Kidney epithelial cell (primary cell): ENCODE measurements at regions not wholly inside any gene's neighbourhood (a gene's known extent, or its start where the extent isn't known, plus 50 kb on each side); places are given as distances from the start of the nearest gene placed in this dataset.
"Not testable (repeated sequence)": the region's sequence is repeated elsewhere in the genome, so short reads cannot be mapped to it uniquely, and the experiment has no call there.

Experiments used
- DNase-seq: peaks from one replicate; pipeline ENCODE4 v3.0.0-alpha.2; 2010; ENCODE audit warnings: low read depth
- H3K27me3 ChIP-seq: 2 replicates; pipeline ENCODE4 v1.6.0; 2011; ENCODE audit warnings: low read length; ENCODE audit not compliant: control insufficient read depth, insufficient read depth
- H3K36me3 ChIP-seq: 2 replicates; pipeline ENCODE4 v1.5.1; 2011; ENCODE audit warnings: low read length; ENCODE audit not compliant: control insufficient read depth, insufficient read depth
- H3K4me3 ChIP-seq: 2 replicates; pipeline ENCODE4 v1.5.1; 2011; ENCODE audit warnings: low read depth, mild to moderate bottlenecking, control low read depth, low read length
- CTCF ChIP-seq: IDR thresholded peaks from 2 replicates; pipeline ENCODE4 v1.5.1; 2011; ENCODE audit warnings: mild to moderate bottlenecking, moderate library complexity, low read length, control low read depth, inconsistent platforms; ENCODE audit not compliant: insufficient read depth, poor library complexity, severe bottlenecking

GRCh38 chr1:215018555-215018954 lies 64.0 kb upstream of the KCNK2 start:
- no peak for DNase-seq
- Histone ChIP-seq H3K27me3 (no peaks in the 10 kb centered on the region), H3K4me3 (no peak overlapping the region), H3K36me3 (no peaks in the 10 kb centered on the region)
- TF ChIP-seq CTCF, result no peak

- TF ChIP-seq CTCF, result no peak
- Histone ChIP-seq H3K4me3 (no peak overlapping the region), H3K27me3 (no peaks in the 10 kb centered on the region), H3K36me3 (no peaks in the 10 kb centered on the region)
- DNase-seq, result no peak
Measured at GRCh38 chr1:215022204-215022603, 60.3 kb upstream of the KCNK2 start.

GRCh38 chr1:215022741-215023141 lies 59.8 kb upstream of the KCNK2 start:
- TF ChIP-seq CTCF, result no peak

GRCh38 chr1:215023155-215023832 lies 59.2 kb upstream of the KCNK2 start:
- Histone ChIP-seq H3K4me3 (no peak overlapping the region), H3K27me3 (no peaks in the 10 kb centered on the region), H3K36me3 (no peaks in the 10 kb centered on the region)
- DNase-seq, result no peak
- no peak for TF ChIP-seq CTCF

More at GRCh38 chr1:215022741-215023141, 59.8 kb upstream of the KCNK2 start:
- no peak for DNase-seq
- Histone ChIP-seq H3K27me3 (no peaks in the 10 kb centered on the region), H3K36me3 (no peaks in the 10 kb centered on the region), H3K4me3 (no peak overlapping the region)

- H3K4me3 ChIP-seq, result no peak overlapping the region
- no peaks in the 10 kb centered on the region for H3K36me3 ChIP-seq
- TF ChIP-seq CTCF, result no peak
- DNase-seq, result no peak
- no peaks in the 10 kb centered on the region for H3K27me3 ChIP-seq
Measured at GRCh38 chr1:215028954-215029353, 53.6 kb upstream of the KCNK2 start.

GRCh38 chr1:215030581-215030980 lies 52.0 kb upstream of the KCNK2 start:
- H3K4me3 ChIP-seq, H3K27me3 ChIP-seq, H3K36me3 ChIP-seq, DNase-seq: not testable (repeated sequence)
